Caco-2 (cell line): ENCODE measurements at regions not wholly inside any gene's neighbourhood (a gene's known extent, or its start where the extent isn't known, plus 50 kb on each side); places are given as distances from the start of the nearest gene placed in this dataset.

Experiments
- BruUV-seq: library from RNA; stranded (reverse); fragments of 400-500 nt; replicated peaks from 2 replicates; lab custom pipeline; 2021; lab: Mats Ljungman, UMichigan
- CTCF ChIA-PET: fragments of 300-600 bp; sonication (Branson Sonifier 250); formaldehyde crosslinking; loops from one replicate; lab custom pipeline; 2022; ENCODE audit warnings: antibody characterized with exemption; lab: Charles Lee
- POLR2A ChIA-PET: fragments of 300-600 bp; sonication (Branson Sonifier 250); formaldehyde crosslinking; loops from one replicate; lab custom pipeline; 2022; ENCODE audit warnings: antibody characterized with exemption; lab: Charles Lee
- DNase-seq, 2 experiments: peaks; one replicate each; pipeline versions ENCODE4 v3.0.0 to v3.0.0-alpha.2; 2020 to 2022
- H3K27me3 ChIP-seq: replicated peaks from 2 replicates; pipeline ENCODE4 v1.6.0; 2011; ENCODE audit warnings: low read length; ENCODE audit not compliant: control insufficient read depth, insufficient read depth
- H3K36me3 ChIP-seq: 2 replicates; pipeline ENCODE4 v1.5.1; 2011; ENCODE audit warnings: low read length; ENCODE audit not compliant: control insufficient read depth, insufficient read depth
- H3K4me1 ChIP-seq: fragments of 250-450 bp; sonication (Bioruptor Pico); 2 replicates; pipeline ENCODE4 v1.5.1; 2020; ENCODE audit warnings: mild to moderate bottlenecking
- H3K4me3 ChIP-seq: 2 replicates; pipeline ENCODE4 v1.5.1; 2011; ENCODE audit warnings: low read depth, mild to moderate bottlenecking, control low read depth, low read length
- H3K9me3 ChIP-seq: fragments of 250-450 bp; sonication (Bioruptor Pico); 2 replicates; pipeline ENCODE4 v1.5.1; 2020; ENCODE audit warnings: mild to moderate bottlenecking, moderate library complexity
- H3K27ac Mint-ChIP-seq: one replicate; pipeline ENCODE4 v1.8.0; 2022; ENCODE audit warnings: mixed read lengths; ENCODE audit not compliant: unreplicated experiment
- H3K27me3 Mint-ChIP-seq: one replicate; pipeline ENCODE4 v1.8.0; 2022; ENCODE audit warnings: mixed read lengths; ENCODE audit not compliant: insufficient read depth, unreplicated experiment
- H3K36me3 Mint-ChIP-seq: one replicate; pipeline ENCODE4 v1.8.0; 2022; ENCODE audit warnings: mild to moderate bottlenecking, mixed read lengths; ENCODE audit not compliant: insufficient read depth, unreplicated experiment
- H3K4me1 Mint-ChIP-seq: one replicate; pipeline ENCODE4 v1.8.0; 2022; ENCODE audit warnings: low read depth, mixed read lengths; ENCODE audit not compliant: unreplicated experiment
- H3K4me3 Mint-ChIP-seq: one replicate; pipeline ENCODE4 v1.8.0; 2022; ENCODE audit warnings: mild to moderate bottlenecking, moderate library complexity, mixed read lengths; ENCODE audit not compliant: unreplicated experiment
- H3K9me3 Mint-ChIP-seq: one replicate; pipeline ENCODE4 v1.8.0; 2022; ENCODE audit warnings: mixed read lengths; ENCODE audit not compliant: unreplicated experiment
- CTCF ChIP-seq, 2 experiments: fragments of 200-600 bp in 1 of 2; IDR thresholded peaks; 1 replicate in 1 of 2; 2 replicates in 1 of 2; pipeline versions ENCODE4 v1.5.1 to v1.8.0; 2011 to 2022; ENCODE audit warnings: antibody characterized with exemption in 1 of 2, control low read depth in 1 of 2, inconsistent platforms in 1 of 2, low read depth in 1 of 2, low read length in 1 of 2, mild to moderate bottlenecking in 1 of 2, moderate library complexity in 1 of 2; ENCODE audit not compliant: insufficient read depth in 1 of 2, severe bottlenecking in 1 of 2, unreplicated experiment in 1 of 2
- intact Hi-C: fragments of 100-400 bp; cut with micrococcal nuclease; formaldehyde crosslinking; loops from one replicate; pipeline ENCODE4 v1.10.0; 2022; ENCODE audit not compliant: unreplicated experiment

- Mint-ChIP-seq H3K9me3 (no peaks in the 10 kb centered on the region), H3K27ac (no peak overlapping the region), H3K4me1 (peaks cover 14% of the 10 kb centered on the region), H3K4me3 (no peak overlapping the region), H3K36me3 (no peaks in the 10 kb centered on the region), H3K27me3 (no peaks in the 10 kb centered on the region)
- H3K36me3 ChIP-seq = no peaks in the 10 kb centered on the region
- intact Hi-C loops = no loop called here
- H3K9me3 ChIP-seq = no peaks in the 10 kb centered on the region
- BruUV-seq = no TSS peak
- CTCF ChIA-PET = no interaction called here
- no peak for DNase-seq
- H3K4me1 ChIP-seq = peaks cover 25% of the 10 kb centered on the region
- H3K4me3 ChIP-seq = no peak overlapping the region
- no peaks in the 10 kb centered on the region for H3K27me3 ChIP-seq
- no peak for TF ChIP-seq CTCF (IDR thresholded peaks at IDR 0.05; ENCODE audit: insufficient read depth in 1 of 2, low read depth in 1 of 2, low read length in 1 of 2, severe bottlenecking in 1 of 2, unreplicated experiment in 1 of 2)
- POLR2A ChIA-PET = interaction anchor here (0.6 kb wide), 1 partner anchor 230 kb away, joined by 8 read pairs; no protein-coding TSS in a partner anchor
These were observed 176.7 kb upstream of the TLE3 start for GRCh38 chr15:70274255-70274880.

GRCh38 chr15:70273808-70274207 lies 176.1 kb upstream of the TLE3 start:
- no TSS peak for BruUV-seq
- H3K9me3 Mint-ChIP-seq = no peaks in the 10 kb centered on the region
- POLR2A ChIA-PET = no interaction called here
- H3K4me1 Mint-ChIP-seq = peaks cover 14% of the 10 kb centered on the region
- no peak overlapping the region for H3K27ac Mint-ChIP-seq
- no peaks in the 10 kb centered on the region for H3K36me3 ChIP-seq
- no peaks in the 10 kb centered on the region for H3K27me3 Mint-ChIP-seq
- CTCF ChIA-PET = no interaction called here
- H3K4me3 Mint-ChIP-seq = no peak overlapping the region
- intact Hi-C loops = no loop called here
- H3K9me3 ChIP-seq = no peaks in the 10 kb centered on the region
- no peaks in the 10 kb centered on the region for H3K36me3 Mint-ChIP-seq
- H3K4me3 ChIP-seq = no peak overlapping the region
- H3K4me1 ChIP-seq = peaks cover 30% of the 10 kb centered on the region
- TF ChIP-seq CTCF (IDR thresholded peaks at IDR 0.05; ENCODE audit: insufficient read depth in 1 of 2, low read depth in 1 of 2, low read length in 1 of 2, severe bottlenecking in 1 of 2, unreplicated experiment in 1 of 2) = no peak
- no peak for DNase-seq
- H3K27me3 ChIP-seq = no peaks in the 10 kb centered on the region

- H3K27ac Mint-ChIP-seq = peak overlapping the region; percentile 41
- H3K36me3 Mint-ChIP-seq = no peaks in the 10 kb centered on the region
- Histone ChIP-seq H3K27me3 (no peaks in the 10 kb centered on the region), H3K4me3 (no peak overlapping the region), H3K4me1 (peaks cover 30% of the 10 kb centered on the region), H3K9me3 (no peaks in the 10 kb centered on the region), H3K36me3 (no peaks in the 10 kb centered on the region)
- CTCF ChIA-PET = no interaction called here
- POLR2A ChIA-PET = no interaction called here
- peak in 1 of 2 experiments; percentile 30 for DNase-seq
- H3K4me1 Mint-ChIP-seq = peaks cover 14% of the 10 kb centered on the region
- no peak for TF ChIP-seq CTCF (IDR thresholded peaks at IDR 0.05; ENCODE audit: insufficient read depth in 1 of 2, low read depth in 1 of 2, low read length in 1 of 2, severe bottlenecking in 1 of 2, unreplicated experiment in 1 of 2)
- H3K4me3 Mint-ChIP-seq = no peak overlapping the region
- no peaks in the 10 kb centered on the region for H3K9me3 Mint-ChIP-seq
- no peaks in the 10 kb centered on the region for H3K27me3 Mint-ChIP-seq
- BruUV-seq = no TSS peak
- intact Hi-C loops = no loop called here
These were observed 175.0 kb upstream of the TLE3 start for GRCh38 chr15:70272565-70273355.
